GM19240 (cell line): ENCODE measurements at regions not wholly inside any gene's neighbourhood (a gene's known extent, or its start where the extent isn't known, plus 50 kb on each side); places are given as distances from the start of the nearest gene placed in this dataset.

Experiments
- DNase-seq: peaks from one replicate; pipeline ENCODE4 v3.0.0; 2011; ENCODE audit warnings: low spot score; ENCODE audit not compliant: insufficient read length

DNA sequence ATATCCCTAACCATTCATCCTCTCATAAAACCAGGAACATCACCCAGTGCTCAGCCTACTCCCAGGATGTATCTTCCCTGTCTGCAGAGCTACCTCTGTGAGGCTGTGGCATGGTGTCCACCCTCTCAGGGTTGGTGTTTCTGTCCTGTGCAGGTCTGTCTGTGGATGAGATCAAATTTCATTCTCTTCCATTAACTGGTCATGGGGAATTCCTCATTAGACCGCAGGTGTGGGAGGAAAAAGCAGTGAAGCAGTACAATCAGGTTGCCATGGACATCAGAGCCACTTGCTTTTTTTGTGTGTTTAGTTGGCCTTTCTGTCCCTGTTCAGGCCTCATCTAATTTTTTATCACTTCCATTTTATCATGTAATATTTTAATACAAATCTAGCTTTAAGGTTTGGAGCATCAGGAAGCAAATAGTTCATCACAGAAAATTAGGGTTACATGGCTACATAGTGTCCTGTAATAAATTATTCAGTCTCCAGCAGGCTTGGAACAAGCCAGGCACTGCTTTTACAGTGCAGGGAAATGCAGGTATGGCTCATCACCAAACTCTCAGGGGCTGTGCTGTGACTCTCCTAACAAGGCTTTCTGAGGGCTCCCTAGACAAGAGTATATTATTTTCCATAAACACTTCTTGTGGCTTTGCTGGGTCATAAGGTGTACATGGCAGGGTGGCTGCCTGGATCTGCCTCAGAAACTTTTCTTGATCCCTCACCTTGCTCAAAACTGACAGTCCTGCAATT, 594.9 kb upstream of the IGFBP3 start:
- DNase-seq = no peak

DNA sequence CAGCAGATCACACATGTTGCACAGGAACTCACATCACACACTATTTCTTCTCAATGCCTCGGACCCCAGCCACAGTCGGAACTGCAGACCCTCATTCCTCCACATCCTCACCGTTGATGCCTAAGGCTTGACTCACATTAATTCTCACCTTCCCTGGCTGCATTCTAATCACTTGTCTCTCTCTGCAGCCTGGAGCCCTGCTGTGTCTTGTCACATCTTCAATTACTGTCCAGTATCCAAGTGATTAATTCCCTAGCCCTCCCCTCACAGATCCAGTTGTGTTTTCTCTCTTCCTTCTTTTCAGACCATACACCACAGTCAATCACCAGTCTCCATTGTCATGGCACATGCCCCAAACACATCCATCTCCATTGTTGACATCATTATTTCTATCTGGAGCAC, 592.4 kb upstream of the IGFBP3 start:
- DNase-seq = no peak

DNA sequence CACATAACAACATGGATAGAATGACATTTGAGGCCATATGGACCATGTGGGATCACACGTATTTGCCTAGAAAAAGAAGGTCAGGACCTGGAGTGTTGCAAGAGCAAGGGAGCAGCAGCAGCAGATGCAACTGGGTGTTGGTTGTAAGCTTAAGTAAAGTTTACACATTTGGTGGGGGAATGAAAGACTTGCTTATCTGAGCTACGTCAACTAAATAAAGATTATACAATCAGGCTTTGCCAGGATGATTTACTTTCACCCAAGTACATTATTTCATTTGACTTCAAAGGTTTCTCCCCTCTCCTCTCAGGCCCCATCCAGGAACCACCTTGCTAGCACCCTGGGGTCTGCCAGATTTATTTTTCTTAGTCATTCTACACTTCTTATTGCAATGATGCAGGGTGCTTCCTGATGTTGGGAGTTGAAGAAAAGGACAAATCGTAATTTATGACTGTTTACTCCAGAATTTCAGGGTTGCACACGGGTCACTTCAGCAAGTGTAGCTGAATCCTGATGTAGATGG, 591.9 kb upstream of the IGFBP3 start:
- DNase-seq = no peak

DNA sequence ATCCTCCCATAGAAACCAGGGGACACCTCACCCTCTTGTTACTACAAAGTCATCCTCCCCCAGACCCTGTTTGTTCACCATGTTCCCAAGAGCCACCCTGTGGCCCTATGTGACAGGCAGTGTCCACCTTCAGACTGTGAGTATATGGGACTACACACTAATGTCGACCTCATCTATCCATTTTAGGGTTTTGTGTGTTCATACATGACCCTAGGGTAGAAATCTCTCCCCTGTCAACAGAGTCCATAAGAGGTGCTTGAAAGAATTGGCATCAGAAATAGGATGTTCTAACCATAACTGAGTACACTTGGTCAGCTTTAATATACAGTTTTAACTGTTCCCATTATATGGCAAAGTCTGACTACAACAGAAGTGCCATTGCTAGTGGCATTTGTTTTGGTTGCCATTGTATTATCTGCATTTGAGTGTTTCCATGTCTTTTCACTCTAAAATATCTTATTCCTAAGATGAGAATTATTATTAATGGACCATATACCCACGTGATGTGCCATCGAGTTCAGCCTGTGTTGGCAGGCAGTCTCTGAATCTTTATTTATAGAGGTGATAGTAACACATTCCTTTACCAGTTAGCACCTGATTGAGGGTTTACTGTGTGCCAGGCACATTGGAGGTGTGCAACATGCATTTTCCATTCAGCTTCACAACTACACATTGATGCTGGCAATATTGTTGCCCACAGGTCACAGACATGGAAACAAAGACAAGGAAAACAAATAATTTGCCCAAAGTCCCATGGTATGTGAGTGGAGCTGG, 590.6 kb upstream of the IGFBP3 start:
- DNase-seq = no peak

- no peak for DNase-seq
Observed at GRCh38 chr7:46508583-46508982, 587.5 kb upstream of the IGFBP3 start.

- no peak for DNase-seq
Observed at GRCh38 chr7:46507560-46507959, 586.5 kb upstream of the IGFBP3 start.

DNA sequence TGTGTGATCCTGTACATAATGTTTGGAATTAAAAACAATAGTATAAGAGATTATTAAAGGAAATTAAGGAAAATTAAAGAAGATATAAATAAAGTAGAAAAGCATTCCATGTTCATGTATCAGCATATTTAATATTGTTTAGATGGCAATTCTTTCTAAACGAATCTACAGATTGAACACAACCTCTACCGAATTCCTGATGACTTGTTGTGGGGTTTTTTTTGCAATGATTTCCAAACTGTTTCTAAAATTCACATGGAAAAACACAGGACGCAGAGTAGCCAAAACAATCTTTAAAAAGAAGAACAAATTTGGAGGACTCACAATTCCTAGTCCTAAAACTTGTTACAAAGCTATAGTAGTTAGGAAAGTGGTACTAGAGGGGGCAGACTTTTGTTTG, 573.4 kb upstream of the IGFBP3 start:
- no peak for DNase-seq

DNA sequence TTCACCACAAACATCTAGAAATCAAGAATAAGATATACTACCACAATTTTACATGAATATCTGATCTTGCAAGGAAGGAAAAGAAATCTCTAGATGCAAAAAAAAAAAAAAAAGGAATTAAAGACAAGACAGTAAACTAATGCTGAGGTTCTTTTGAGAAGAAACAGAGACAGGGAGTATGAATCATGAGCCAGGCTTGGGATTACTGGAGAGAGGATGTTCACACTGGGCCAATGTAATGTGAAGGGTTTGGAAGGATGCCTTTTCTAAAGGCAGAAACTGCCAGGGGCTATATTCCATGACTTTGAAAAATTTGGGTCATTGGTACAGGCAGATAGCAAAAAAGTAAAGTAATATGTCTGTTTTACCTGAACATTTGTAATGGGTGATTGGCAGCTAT, 573.0 kb upstream of the IGFBP3 start:
- no peak for DNase-seq

DNA sequence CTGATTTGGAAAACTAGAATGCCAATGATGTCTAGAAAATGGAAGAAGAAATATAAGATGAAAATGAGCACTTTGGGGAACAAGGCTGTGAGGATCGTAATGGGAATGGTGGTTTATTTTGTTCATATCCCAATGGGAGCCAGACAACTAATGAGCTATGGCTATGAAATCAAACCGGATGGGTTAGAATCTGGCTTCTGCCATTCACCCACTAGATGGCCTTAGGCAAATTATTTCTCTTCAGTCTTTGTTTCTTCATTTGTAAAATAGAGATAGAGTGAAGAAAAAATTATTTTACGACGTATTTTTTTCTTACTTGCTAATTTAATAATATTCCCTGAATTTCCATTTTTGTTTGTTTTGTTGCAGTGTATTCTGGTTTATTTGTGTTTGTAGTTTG, 572.1 kb upstream of the IGFBP3 start:
- DNase-seq = no peak

DNA sequence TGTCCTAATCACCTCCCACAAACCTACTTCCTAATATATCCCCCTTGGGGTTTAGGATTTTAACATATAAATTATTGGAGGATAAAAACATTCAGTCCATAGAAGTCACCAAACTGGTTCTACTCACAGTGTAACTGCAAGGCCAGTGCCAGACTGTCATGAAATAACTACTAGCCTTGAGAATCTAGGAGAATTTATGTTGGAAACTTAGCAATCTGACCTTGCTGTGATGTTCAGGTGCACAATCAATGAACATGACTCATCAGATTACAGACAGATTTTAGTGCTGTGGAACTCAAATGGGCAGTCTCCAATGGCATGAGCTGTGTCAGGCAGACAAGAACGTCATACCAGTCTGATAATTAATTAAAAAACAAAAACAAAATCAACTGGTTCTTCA, 571.4 kb upstream of the IGFBP3 start:
- no peak for DNase-seq

GRCh38 chr7:46490406-46490805, 569.3 kb upstream of the IGFBP3 start:
- no peak for DNase-seq

- no peak for DNase-seq
Observed at GRCh38 chr7:46489106-46489505, 568.0 kb upstream of the IGFBP3 start.

DNA sequence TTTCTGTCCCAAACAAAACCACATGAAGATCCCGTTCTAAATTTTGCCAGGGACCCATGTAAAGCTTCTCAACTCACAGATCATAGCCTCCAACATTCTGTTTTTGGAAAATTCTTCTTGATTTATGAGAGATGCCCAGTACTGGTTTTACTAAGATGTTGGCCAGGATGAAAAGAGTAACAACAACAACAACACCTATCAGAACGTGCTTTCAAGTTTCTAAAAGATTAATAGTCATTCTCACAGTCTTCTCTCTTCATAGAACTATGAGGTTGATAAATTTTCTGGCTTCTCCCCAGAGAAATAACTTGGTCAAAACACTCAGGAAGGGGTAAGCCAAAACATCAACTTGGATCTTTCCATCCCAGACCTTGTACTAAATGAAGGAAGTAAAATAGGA, 567.5 kb upstream of the IGFBP3 start:
- no peak for DNase-seq

DNA sequence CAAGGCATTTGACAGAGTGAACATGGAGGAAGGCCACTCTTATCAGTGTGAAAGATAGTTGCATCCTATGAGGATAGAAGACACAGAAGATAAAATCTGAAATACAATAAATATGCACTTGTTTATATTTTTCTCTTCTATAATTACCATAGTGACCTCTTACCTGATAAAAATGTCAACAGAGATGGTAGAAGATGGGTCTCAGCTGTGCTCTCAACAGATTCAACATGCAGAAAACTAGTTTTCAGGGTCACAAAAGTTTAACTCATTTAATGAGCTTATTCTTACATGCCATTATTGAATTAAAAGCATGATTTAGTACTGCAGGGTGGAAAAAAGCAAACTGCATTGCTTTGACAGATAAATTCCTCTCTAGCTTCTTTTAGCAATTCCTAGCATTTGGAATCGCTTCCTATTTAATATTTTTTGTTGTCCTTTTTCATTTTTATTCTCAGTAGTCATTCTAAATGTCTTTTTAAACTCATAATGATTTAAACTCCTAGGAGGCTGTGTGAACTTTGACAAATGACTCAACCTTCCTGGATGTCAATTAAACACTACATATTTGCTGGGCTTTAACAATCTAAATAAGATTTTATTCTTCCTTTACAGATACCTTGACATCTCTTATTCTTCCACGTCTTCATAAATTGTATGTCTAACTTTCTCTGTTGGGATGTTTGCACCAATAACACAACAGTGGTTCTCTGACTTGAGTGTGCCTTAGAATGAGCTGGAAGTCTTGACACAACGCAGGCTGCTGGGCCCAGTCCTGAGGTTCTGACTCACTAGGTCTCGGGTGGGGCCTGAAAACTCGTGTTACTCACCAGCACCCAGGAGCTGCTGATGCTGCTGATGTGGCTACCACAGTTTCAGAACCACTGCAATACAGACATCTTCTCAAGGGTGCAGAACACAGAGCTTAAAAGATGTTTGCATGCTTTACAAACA, 565.5 kb upstream of the IGFBP3 start:
- no peak for DNase-seq

- no peak for DNase-seq
Observed at GRCh38 chr7:46485481-46486065, 564.5 kb upstream of the IGFBP3 start.

DNA sequence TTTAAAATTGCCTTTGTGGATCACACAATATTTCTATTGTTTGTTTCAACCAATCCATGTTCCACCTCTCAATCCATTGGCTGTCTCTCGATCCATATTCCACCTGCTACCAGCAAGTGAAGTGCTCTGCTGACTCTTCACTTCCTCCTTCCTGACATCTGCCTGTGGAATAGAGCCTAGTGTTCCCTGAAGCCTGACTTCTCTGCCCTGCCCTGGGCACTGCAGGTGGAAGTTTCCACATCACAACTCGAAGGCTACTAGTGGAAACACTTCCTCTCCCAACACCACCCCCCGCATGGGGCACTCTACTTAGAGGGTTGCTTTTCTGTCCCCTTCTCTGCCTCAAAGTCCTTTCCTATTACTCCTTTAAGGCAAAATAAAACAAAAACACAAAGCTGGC, 563.8 kb upstream of the IGFBP3 start:
- DNase-seq = no peak

- DNase-seq = no peak
Observed at GRCh38 chr7:46480619-46481018, 559.5 kb upstream of the IGFBP3 start.

DNA sequence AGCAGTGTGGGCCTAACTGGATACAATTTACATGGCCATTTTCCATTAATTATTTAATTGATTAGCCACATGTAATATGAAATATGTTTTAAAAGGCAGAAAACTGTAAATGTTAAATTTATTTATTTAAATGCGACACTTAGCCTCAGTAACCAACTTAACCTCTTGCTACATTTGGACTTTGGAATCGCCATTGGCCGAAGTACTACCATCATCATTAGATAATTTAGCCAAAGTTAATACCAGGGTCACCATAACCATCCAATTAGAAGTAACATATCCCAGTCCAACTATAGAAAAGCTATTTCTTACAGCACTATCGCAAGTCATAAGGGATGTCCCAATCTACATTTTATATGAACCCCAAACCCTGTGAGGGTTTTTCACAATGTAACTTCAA, 558.6 kb upstream of the IGFBP3 start:
- DNase-seq = no peak

DNA sequence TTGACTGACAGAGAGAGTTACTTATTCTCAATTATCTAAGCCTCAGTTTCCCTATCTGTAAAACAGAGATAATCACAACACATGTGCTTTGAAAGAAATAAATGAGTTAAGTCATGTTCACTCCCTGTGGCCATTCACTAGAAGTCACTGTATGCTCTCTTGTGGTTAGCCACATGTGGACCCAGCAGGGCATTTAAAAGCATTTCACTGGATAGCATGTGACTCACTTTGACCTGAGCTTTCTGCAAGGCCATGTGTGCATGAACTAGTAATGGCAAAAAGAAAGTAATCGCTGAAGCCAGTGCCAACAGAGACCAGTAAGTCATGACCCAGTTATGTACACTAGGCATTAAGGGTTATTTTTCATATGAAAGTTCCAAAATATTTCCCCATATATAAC, 557.0 kb upstream of the IGFBP3 start:
- DNase-seq = no peak

DNA sequence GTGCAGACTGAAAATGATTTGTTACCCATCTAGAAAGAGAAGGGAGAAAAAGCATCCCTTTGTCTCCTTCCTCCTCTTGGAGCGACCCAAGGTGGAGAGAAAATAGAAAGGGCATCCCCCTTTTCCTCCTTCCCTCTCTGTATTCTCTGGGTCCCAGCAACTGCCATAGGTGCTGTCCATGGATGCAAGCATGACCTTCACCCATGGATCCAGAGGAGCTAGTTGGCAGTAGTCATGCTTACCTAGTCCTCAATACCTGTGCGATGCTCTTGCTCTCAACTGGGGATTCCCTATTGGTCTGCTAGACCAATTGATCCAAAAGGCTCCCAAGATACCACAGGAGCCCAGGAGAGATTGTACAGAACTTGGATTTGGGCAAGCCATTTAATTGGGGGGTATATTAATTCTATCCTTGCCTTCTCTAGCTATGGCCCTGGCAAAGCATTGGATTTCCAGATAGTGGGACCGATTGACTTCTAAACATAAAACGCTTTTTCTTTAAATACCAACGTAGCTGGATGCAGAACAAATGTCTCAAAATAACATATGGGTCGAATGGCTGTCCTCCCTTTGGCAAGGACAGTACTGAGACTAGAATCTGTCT, 547.8 kb upstream of the IGFBP3 start:
- DNase-seq = no peak

DNA sequence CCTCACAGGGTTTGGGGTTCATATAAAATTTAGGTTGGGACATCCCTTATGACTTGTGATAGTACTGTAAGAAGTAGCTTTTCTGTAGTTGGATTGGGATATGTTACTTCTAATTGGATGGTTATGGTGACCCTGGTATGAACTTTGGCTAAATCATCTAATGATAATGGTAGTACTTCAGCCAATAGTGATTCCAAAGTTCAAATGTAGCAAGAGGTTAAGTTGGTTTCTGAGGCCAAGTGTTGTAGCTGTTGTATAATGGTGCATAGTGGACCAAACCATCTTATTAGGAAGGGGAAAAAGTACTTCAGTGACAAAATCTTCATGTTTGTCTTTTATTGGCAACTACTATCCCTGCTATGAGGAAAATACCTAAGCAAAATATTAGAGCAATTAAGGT, 542.1 kb upstream of the IGFBP3 start:
- no peak for DNase-seq
